ENCODE measurements at regions not wholly inside any gene's neighbourhood (a gene's known extent, or its start where the extent isn't known, plus 50 kb on each side); places are given as distances from the start of the nearest gene placed in this dataset.

- Histone ChIP-seq H3K36me3 (ENCODE audit: control insufficient read depth, insufficient read depth, low read length) (no peaks in the 10 kb centered on the region), H3K4me1 (ENCODE audit: control insufficient read depth, insufficient read depth, low read length) (no peaks in the 10 kb centered on the region), H3K27ac (ENCODE audit: low read length) (no peak overlapping the region), H3K4me3 (ENCODE audit: low read depth in 2 of 2, low read length in 2 of 2) (no peak overlapping the region), H3K9me3 (ENCODE audit: control insufficient read depth, insufficient read depth, low read depth, low read length) (no peaks in the 10 kb centered on the region), H3K27me3 (ENCODE audit: control insufficient read depth, insufficient read depth, low read length) (no peaks in the 10 kb centered on the region)
- POLR2A ChIA-PET = no interaction called here
- CTCF ChIA-PET = no interaction called here
- no TSS peak for BruUV-seq (replicated peaks)
- in situ Hi-C loops (cut with HindIII; ENCODE audit: low pct_unique_long_range_greater_than_20kb, low sequenced_read_pairs) (no loop called here), intact Hi-C loops (cut with micrococcal nuclease; ENCODE audit: unreplicated experiment) (no loop called here)
- ATAC-seq (no peak), DNase-seq (ENCODE audit: low read depth, low spot score) (no peak)
- TF ChIP-seq POLR2AphosphoS5 (IDR thresholded peaks at IDR 0.05; ENCODE audit: low read depth, low read length) (no peak), CTCF (IDR thresholded peaks at IDR 0.05) (no peak), TCF7L2 (IDR thresholded peaks at IDR 0.05; ENCODE audit: low read depth, low read length) (no peak), SIN3A (IDR thresholded peaks at IDR 0.05; ENCODE audit: borderline replicate concordance, insufficient read depth, low read depth, low read length) (no peak)
- TF ChIP-seq, protein P1, sequence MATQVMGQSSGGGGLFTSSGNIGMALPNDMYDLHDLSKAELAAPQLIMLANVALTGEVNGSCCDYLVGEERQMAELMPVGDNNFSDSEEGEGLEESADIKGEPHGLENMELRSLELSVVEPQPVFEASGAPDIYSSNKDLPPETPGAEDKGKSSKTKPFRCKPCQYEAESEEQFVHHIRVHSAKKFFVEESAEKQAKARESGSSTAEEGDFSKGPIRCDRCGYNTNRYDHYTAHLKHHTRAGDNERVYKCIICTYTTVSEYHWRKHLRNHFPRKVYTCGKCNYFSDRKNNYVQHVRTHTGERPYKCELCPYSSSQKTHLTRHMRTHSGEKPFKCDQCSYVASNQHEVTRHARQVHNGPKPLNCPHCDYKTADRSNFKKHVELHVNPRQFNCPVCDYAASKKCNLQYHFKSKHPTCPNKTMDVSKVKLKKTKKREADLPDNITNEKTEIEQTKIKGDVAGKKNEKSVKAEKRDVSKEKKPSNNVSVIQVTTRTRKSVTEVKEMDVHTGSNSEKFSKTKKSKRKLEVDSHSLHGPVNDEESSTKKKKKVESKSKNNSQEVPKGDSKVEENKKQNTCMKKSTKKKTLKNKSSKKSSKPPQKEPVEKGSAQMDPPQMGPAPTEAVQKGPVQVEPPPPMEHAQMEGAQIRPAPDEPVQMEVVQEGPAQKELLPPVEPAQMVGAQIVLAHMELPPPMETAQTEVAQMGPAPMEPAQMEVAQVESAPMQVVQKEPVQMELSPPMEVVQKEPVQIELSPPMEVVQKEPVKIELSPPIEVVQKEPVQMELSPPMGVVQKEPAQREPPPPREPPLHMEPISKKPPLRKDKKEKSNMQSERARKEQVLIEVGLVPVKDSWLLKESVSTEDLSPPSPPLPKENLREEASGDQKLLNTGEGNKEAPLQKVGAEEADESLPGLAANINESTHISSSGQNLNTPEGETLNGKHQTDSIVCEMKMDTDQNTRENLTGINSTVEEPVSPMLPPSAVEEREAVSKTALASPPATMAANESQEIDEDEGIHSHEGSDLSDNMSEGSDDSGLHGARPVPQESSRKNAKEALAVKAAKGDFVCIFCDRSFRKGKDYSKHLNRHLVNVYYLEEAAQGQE (IDR thresholded peaks at IDR 0.05; ENCODE audit: insufficient read depth in 1 of 2, low read depth in 2 of 2, low read length in 1 of 2) = no peak
These were observed 1290.9 kb downstream of the PCDH18 start for GRCh38 chr4:136241221-136241986.

GRCh38 chr4:136227315-136227714, 1305.0 kb downstream of the PCDH18 start:
- H3K27ac ChIP-seq (ENCODE audit: low read length) = no peak overlapping the region
- TF ChIP-seq, protein P1 (IDR thresholded peaks at IDR 0.05; ENCODE audit: insufficient read depth in 1 of 2, low read depth in 2 of 2, low read length in 1 of 2) = no peak
- TF ChIP-seq SIN3A (IDR thresholded peaks at IDR 0.05; ENCODE audit: borderline replicate concordance, insufficient read depth, low read depth, low read length) = no peak
- TF ChIP-seq POLR2AphosphoS5 (IDR thresholded peaks at IDR 0.05; ENCODE audit: low read depth, low read length) = no peak
- no peak for TF ChIP-seq TCF7L2 (IDR thresholded peaks at IDR 0.05; ENCODE audit: low read depth, low read length)
- no peak for TF ChIP-seq CTCF (IDR thresholded peaks at IDR 0.05)
- ChIA-PET POLR2A (no interaction called here), CTCF (no interaction called here)
- no peak for ATAC-seq
- BruUV-seq (replicated peaks) = no TSS peak
- intact Hi-C loops (cut with micrococcal nuclease; ENCODE audit: unreplicated experiment) = no loop called here
- no peak for DNase-seq (ENCODE audit: low read depth, low spot score)
- no peak overlapping the region for H3K4me3 ChIP-seq (ENCODE audit: low read depth in 2 of 2, low read length in 2 of 2)
- no peaks in the 10 kb centered on the region for H3K9me3 ChIP-seq (ENCODE audit: control insufficient read depth, insufficient read depth, low read depth, low read length)
- H3K27me3 ChIP-seq (ENCODE audit: control insufficient read depth, insufficient read depth, low read length) = no peaks in the 10 kb centered on the region
- H3K4me1 ChIP-seq (ENCODE audit: control insufficient read depth, insufficient read depth, low read length) = no peaks in the 10 kb centered on the region
- no peaks in the 10 kb centered on the region for H3K36me3 ChIP-seq (ENCODE audit: control insufficient read depth, insufficient read depth, low read length)
- in situ Hi-C loops (cut with HindIII; ENCODE audit: low pct_unique_long_range_greater_than_20kb, low sequenced_read_pairs) = no loop called here

Measured in Panc1 (cell line).